ENCODE measurements at regions not wholly inside any gene's neighbourhood (a gene's known extent, or its start where the extent isn't known, plus 50 kb on each side); places are given as distances from the start of the nearest gene placed in this dataset.

- Histone ChIP-seq H3K9ac (ENCODE audit: control insufficient read depth, extremely low read depth, insufficient read depth, low read length) (no peak overlapping the region), H3K9me3 (ENCODE audit: control insufficient read depth, low read depth, low read length) (no peaks in the 10 kb centered on the region), H4K20me1 (ENCODE audit: control insufficient read depth, extremely low read depth, insufficient read depth, low read length) (no peaks in the 10 kb centered on the region), H3K4me2 (ENCODE audit: control insufficient read depth, extremely low read depth, insufficient read depth, low read depth, low read length) (no peak overlapping the region), H3K27ac (ENCODE audit: control insufficient read depth, insufficient read depth, low read length) (no peak overlapping the region), H3K9me1 (ENCODE audit: control insufficient read depth, extremely low read depth, insufficient read depth, low read length) (no peaks in the 10 kb centered on the region), H2AFZ (ENCODE audit: control insufficient read depth, low read length) (no peak overlapping the region), H3K79me2 (ENCODE audit: control insufficient read depth, insufficient read depth, low read length) (no peaks in the 10 kb centered on the region), H3K4me3 (ENCODE audit: control insufficient read depth in 2 of 3, extremely low read depth in 1 of 3, insufficient read depth in 2 of 3, low read depth in 1 of 3, low read length in 3 of 3) (no peak overlapping the region), H3K4me1 (ENCODE audit: control insufficient read depth, extremely low read depth, insufficient read depth, low read length) (no peaks in the 10 kb centered on the region), H3K36me3 (ENCODE audit: control insufficient read depth in 2 of 2, extremely low read depth in 1 of 2, insufficient read depth in 2 of 2, low read length in 2 of 2) (no peaks in the 10 kb centered on the region), H3K27me3 (ENCODE audit: control insufficient read depth, extremely low read depth, insufficient read depth, low read length) (no peaks in the 10 kb centered on the region)
- FAIRE-seq (no peak), DNase-seq (ENCODE audit: low read depth, low spot score) (no peak)
- dilution Hi-C loops (cut with MboI; ENCODE audit: extremely low pct_ligation_motif_present, low sequenced_read_pairs), result no loop called here
- no peak for TF ChIP-seq EZH2 (IDR thresholded peaks at IDR 0.05; ENCODE audit: low read length)
- TF ChIP-seq, protein P1, sequence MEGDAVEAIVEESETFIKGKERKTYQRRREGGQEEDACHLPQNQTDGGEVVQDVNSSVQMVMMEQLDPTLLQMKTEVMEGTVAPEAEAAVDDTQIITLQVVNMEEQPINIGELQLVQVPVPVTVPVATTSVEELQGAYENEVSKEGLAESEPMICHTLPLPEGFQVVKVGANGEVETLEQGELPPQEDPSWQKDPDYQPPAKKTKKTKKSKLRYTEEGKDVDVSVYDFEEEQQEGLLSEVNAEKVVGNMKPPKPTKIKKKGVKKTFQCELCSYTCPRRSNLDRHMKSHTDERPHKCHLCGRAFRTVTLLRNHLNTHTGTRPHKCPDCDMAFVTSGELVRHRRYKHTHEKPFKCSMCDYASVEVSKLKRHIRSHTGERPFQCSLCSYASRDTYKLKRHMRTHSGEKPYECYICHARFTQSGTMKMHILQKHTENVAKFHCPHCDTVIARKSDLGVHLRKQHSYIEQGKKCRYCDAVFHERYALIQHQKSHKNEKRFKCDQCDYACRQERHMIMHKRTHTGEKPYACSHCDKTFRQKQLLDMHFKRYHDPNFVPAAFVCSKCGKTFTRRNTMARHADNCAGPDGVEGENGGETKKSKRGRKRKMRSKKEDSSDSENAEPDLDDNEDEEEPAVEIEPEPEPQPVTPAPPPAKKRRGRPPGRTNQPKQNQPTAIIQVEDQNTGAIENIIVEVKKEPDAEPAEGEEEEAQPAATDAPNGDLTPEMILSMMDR (optimal IDR thresholded peaks at IDR 0.05 in 1 of 3, IDR thresholded peaks at IDR 0.05 in 1 of 3, conservative IDR thresholded peaks at IDR 0.05 in 1 of 3; ENCODE audit: extremely low read depth in 1 of 3, insufficient read depth in 2 of 3, low read length in 3 of 3), result no peak
These were observed 218.4 kb upstream of the HS6ST1 start for GRCh38 chr2:128536925-128537620.

GRCh38 chr2:128537646-128538045 lies 219.0 kb upstream of the HS6ST1 start:
- no peaks in the 10 kb centered on the region for H3K36me3 ChIP-seq (ENCODE audit: control insufficient read depth in 2 of 2, extremely low read depth in 1 of 2, insufficient read depth in 2 of 2, low read length in 2 of 2)
- no peak overlapping the region for H3K4me2 ChIP-seq (ENCODE audit: control insufficient read depth, extremely low read depth, insufficient read depth, low read depth, low read length)
- H3K9me3 ChIP-seq (ENCODE audit: control insufficient read depth, low read depth, low read length), result no peaks in the 10 kb centered on the region
- H3K27ac ChIP-seq (ENCODE audit: control insufficient read depth, insufficient read depth, low read length), result no peak overlapping the region
- H3K4me1 ChIP-seq (ENCODE audit: control insufficient read depth, extremely low read depth, insufficient read depth, low read length), result no peaks in the 10 kb centered on the region
- H3K79me2 ChIP-seq (ENCODE audit: control insufficient read depth, insufficient read depth, low read length), result no peaks in the 10 kb centered on the region
- dilution Hi-C loops (cut with MboI; ENCODE audit: extremely low pct_ligation_motif_present, low sequenced_read_pairs), result no loop called here
- TF ChIP-seq EZH2 (IDR thresholded peaks at IDR 0.05; ENCODE audit: low read length), result no peak
- TF ChIP-seq, protein P1 (optimal IDR thresholded peaks at IDR 0.05 in 1 of 3, IDR thresholded peaks at IDR 0.05 in 1 of 3, conservative IDR thresholded peaks at IDR 0.05 in 1 of 3; ENCODE audit: extremely low read depth in 1 of 3, insufficient read depth in 2 of 3, low read length in 3 of 3), result no peak
- no peaks in the 10 kb centered on the region for H4K20me1 ChIP-seq (ENCODE audit: control insufficient read depth, extremely low read depth, insufficient read depth, low read length)
- no peaks in the 10 kb centered on the region for H3K9me1 ChIP-seq (ENCODE audit: control insufficient read depth, extremely low read depth, insufficient read depth, low read length)
- no peak overlapping the region for H3K4me3 ChIP-seq (ENCODE audit: control insufficient read depth in 2 of 3, extremely low read depth in 1 of 3, insufficient read depth in 2 of 3, low read depth in 1 of 3, low read length in 3 of 3)
- FAIRE-seq (no peak), DNase-seq (ENCODE audit: low read depth, low spot score) (no peak)
- H3K27me3 ChIP-seq (ENCODE audit: control insufficient read depth, extremely low read depth, insufficient read depth, low read length), result no peaks in the 10 kb centered on the region
- no peak overlapping the region for H3K9ac ChIP-seq (ENCODE audit: control insufficient read depth, extremely low read depth, insufficient read depth, low read length)
- H2AFZ ChIP-seq (ENCODE audit: control insufficient read depth, low read length), result no peak overlapping the region
